Colon (tissue), 2 donors: ENCODE measurements at regions not wholly inside any gene's neighbourhood (a gene's known extent, or its start where the extent isn't known, plus 50 kb on each side); places are given as distances from the start of the nearest gene placed in this dataset.
A peak's percentile ranks its signal among the peaks of the same experiment; 100 is the strongest.

Experiments used
- FAIRE-seq: peaks from 2 replicates; lab custom pipeline; 2012; peaks lifted over from hg19 to GRCh38; lab: Jason Lieb, UNC
- donor health status: control.
- donor health status: control.

DNA sequence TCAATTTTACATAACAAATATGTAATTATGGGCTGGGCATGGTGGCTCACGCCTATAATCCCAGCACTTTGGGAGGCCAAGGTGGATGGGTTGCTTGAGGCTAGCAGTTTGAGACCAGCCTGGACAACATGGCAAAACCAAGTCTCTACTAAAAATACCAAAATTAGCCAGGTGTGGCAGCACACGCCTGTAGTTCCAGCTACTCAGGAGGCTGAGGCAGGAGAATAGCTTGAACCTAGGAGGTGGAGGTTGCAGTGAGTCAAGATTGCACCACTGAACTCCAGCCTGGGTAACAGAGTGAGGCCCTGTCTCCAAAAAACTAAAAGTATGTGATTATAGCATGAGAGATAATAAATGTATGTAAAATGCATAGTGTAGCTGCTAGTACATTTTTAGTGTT, 229.0 kb downstream of the PPARGC1A start:
- FAIRE-seq, result no peak

DNA sequence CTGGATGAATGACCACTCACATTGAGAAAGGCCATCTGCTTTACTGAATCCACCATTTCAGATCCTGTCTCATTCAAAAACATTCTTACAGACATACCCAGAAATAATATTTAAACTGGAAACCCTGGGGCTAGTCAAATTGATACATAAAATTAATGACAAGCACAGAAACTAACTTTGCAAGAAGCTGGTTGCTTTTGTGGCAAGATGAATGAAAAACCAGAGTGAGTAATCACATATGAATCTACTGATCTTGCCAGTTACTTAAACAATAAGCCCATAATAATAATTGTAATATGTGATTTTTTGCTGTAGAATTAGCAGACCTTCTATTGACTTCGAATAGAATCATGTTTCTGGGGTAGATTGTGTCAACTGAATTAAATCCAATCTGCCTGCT, 235.1 kb downstream of the PPARGC1A start:
- no peak for FAIRE-seq

DNA sequence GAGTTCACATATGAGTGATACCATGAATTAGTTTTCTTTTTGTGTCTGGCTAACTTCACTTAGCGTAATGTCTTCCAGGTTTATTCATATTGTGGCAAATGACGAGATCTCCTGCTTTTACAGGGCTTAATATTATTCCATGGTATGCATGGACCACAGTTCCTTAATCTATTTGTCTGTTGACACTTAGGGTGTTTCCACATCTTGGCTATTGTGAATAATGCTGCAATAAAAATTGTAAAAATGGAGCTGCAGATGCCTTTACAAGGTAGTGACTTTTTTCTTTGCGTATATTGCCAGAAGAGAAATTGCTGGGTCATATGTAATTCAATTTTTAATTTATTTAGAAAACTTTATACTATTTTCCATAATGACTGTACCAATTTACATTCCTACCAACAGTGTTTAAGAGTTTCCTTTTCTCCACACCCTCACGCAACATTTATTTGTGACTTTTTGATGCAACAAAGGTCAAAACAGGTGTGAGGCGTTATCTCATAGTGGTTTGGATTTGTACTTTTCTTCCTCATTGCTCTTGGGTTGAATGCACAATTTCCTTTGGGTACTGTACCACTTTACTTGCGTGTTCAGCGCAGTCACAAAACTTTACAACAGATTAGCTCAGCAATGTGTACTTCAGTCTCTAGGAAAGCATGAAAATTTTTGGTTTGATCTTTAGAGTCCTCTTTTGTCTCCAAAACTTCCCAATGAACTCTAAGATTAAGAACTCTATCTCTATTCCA, 240.8 kb downstream of the PPARGC1A start:
- FAIRE-seq, result peak; percentile 57

DNA sequence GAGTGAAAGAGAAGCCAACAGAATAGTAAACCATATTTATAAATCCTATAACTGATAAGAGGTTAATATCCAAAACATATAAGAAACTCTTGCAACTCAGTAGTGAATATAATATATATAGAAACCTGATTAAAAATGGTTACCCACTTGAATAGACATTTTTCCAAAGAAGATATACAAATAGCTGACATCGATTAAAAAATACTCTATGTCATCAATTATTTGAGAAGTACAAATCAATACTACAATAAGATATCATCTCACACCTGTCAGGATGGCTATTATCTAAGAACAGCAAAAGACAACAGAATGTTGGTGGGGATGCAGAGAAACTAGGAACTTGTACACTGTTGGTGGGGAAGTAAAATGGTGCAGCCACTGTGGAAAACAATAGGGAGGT, 254.4 kb downstream of the PPARGC1A start:
- no peak for FAIRE-seq

DNA sequence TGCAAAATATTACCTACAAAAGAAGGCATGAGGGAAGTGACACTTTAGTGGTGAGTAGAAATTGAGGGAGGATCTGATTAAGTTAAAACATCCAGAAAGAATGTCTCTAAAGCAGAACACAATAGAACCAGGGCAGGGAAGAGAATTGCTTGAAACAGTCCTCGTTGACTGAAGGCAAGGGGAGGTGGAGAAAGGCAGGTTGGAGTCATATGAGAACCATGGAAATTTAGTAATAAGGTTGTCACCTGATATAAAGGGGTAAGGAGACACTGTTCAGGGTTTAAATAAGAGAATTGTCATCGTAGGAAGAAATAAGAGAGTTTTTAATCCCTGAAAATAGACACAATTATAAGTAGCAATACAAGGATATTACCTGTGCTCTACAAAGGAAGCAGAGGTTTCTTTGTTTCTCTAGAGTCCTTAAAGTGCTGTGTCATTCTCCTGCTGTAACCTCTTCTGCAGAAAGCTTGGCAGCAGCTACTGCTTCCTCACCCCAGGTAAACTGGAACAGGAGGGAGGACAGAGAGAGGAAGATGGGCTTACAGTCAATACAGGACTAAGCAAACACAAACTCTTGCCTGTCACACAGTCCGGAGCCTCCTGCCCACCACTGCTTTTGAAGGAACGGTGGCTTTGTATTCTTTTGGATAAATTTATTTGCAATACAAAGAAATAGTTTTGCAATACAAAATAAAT, 258.4 kb downstream of the PPARGC1A start:
- no peak for FAIRE-seq

DNA sequence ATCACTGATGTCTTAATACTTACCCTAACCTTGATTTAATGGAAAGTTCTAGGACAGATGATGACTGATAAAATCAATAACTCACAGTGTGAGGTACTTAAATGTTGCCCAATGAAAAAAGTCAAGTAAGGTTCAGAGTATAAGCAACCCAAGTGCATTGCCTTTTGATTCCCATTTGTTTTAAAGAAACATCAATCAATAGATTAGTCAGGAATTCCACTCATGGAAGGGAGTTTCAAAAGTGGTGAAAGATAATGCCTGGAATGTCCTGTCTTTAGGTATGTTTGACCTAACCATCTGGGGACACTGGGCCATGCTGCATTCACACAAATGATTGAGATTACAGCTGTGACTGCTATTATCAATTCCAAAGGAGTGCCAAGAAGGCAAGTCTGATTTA, 259.7 kb downstream of the PPARGC1A start:
- no peak for FAIRE-seq

DNA sequence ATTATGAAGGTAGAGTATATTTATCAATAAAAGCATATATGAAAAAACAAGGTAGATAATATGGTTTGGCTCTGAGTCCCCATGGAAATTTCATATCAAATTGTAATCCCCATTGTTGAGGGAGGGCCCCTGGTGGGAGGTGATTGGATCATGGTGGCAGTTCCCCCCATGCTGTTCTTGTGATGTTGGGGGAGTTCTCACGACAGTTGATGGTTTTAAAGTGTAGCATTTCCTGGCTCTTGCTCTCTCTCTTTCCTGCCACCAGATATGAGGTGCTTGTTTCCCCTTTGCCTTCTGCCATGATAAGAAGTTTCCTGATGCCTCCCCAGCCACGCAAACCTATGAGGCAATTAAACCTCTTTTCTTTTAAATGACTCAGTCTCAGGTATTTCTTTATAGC, 260.4 kb downstream of the PPARGC1A start:
- FAIRE-seq, result no peak

DNA sequence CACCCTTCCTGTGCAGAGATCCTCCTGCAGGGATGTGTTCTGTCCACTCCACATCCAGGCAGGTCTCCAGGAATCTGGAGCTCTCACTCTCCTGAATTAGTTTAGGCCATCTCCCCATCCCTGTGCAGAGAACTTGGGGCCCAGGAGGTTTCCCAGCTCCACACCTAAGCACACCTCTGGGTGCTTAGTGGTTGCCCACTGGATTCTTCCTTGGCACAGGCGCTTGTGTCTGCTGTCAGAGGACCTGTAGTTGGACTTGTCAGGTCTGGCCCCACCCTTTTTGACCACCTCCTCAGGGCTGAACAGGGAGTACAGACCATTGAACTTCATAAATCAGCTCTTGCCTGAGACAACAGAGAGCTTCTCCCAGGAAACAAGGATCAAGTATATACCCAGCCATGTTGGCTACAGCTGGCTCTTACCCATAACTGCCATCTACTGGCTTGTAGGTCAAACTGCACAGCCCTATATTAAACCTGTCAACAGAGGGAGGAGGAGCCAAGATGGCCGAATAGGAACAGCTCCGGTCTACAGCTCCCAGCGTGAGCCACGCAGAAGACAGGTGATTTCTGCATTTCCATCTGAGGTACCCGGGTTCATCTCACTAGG, 275.5 kb downstream of the PPARGC1A start:
- FAIRE-seq, result no peak

DNA sequence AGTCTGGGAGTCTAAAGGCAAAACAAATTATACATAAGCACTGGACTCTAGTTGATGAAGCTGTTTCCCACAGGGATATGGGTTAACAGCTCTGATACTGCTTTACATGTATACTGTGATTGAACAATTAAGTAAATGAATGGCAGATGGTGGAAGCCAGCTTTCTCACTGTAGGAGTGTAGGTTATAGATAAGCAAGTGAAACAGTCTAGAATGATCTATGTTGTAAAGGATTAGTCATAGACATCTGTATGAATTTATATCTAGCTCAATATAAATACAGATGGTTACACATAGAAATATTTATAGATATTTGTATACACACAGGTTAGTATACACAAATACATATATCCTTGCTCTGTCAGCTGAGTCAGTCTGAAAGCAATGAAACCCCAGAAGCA, 276.1 kb downstream of the PPARGC1A start:
- no peak for FAIRE-seq

DNA sequence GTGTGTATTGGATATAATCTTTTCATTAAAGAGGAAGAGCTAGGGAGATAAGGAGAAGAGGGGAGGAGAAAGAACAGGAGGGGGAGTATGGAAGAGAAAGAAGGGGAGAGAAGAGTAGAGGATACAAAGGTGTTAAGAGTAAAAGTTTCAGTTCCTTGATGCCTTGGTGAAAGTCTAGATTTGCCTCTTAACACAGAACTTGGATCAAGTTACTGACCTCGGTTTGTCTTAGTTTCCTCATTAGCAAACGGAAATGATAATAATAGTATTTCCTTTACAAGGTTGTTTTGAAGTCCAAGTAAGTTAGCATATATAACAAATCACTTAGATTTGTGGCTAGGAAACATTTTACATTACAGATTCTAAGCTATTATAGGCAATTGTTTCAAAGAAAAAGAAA, 287.1 kb downstream of the PPARGC1A start:
- FAIRE-seq, result no peak

DNA sequence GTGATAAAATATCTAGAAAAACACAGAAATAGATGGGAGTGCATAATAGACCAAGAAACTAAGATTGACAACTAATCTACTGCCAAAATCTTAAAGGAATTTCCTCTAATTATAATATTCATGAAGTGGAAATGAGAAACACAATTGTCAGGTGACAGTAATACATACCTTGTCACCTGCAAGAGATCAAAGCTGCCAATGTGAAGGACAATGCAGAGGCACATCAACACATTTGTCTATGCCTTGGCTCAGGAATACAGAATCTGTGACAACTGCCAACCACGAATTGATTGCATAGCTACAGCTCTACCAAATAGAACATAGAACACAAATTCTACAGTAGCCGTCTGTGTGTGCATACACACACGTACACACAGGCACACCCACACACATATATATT, 295.7 kb downstream of the PPARGC1A start:
- no peak for FAIRE-seq

DNA sequence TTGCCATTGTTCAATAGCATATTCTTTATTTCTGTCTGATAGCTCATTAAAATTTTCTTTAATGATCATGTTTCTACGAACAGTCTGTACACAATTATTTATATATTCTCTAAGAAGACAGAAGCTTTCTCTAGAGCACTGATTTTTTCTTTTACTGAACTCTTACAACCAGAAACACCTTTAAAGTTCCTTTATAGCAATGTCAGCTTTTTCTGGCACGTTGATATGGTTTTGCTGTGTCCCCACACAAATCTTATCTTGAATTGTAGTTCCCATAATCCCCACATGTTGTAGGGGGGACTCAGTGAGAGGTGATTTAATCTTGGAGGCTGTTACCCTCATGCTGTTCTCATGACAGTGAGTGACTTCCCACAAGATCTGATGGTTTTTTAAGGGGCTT, 299.4 kb downstream of the PPARGC1A start:
- FAIRE-seq, result no peak

DNA sequence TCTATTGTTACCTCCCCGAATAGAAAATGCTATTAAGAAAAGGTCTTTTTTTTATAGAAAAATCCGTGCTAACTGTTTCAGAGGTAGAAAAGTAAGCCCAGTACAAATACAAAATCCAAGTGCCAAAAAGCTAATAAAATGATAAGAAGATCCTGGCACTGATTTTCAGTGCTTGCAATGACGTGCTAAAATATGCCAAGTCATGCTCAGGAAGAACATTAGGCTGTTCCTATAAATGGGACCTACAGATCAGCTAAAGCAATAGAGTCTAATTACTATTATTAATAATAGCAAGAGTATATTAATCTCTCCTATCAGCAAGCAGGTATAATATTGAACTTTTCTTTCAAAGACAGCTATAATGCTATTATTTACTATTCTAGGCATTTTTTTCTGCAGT, 305.8 kb downstream of the PPARGC1A start:
- FAIRE-seq, result no peak

DNA sequence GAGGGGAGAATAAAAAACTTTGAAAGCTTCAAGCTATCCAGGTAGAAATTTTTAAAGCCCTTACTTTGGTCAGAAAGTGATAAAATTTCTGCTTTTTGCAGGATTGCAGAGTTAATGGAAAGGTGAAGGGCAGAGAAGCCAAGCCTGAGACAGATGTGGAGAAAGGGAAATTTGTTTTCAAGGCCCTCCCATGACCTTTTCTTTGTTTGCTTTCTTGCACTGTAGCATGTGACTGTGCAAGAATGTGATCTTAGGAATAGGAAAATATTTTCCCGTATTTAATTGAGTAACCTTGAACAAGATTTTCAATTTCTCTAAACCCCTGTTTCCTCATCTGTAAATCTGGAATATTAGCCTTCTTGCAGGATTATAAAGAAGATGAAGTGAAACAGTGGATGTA, 307.2 kb downstream of the PPARGC1A start:
- no peak for FAIRE-seq

DNA sequence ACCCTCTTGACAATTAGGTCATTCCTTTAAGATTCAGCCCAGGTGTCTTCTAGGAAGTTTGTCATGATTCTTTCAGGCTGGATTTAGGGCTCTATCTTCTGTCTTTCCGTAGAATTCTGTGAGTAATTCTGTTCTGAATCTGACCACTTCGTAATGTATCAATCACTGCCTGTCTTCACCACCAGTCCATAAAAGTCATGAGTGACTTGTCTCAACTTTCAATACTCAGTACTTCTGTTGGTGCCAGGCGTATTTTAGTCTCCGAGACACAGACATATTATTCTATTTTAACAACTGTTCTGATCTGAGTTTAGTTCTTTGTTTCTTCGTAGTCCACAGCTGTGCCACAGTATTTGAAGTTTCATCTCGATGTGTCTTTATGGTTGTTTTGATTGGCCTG, 310.7 kb downstream of the PPARGC1A start:
- FAIRE-seq, result no peak

DNA sequence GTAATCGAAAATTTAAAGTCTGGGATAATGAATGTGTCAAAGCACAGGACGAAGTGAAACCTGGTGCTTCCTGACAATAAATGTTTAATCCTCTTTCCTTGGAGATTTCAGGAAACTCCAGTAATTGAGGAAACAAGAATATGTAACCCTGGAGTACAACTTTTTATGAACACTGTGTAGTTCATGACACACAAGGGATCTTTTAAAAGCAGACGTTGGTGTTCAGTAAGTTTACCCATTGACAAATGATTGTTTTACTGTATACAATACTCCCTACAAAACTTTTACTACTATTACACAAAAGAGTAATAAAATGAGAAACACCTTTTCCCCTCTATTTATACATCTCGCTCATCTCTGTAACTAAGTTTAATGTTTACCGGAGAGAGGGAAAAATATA, 312.4 kb downstream of the PPARGC1A start:
- FAIRE-seq, result no peak

DNA sequence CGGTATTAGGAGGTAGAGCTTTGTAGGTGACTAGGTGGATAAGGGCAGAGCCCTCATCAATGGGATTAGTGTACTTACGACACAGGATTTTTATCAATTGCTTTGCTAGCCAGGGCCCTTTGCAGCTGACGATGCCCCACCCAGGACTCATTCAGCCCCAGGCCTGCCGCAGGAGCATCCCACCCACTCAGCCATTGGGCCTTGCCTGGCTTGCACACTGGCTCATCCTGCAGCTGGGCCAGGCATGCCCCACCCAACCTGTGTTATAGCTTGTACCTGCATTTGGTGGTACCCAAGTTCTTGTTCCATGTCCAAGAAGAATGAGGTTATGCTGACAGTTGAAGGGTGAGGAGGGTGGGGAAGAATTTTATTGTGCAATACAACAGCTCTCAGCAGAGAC, 317.5 kb downstream of the PPARGC1A start:
- no peak for FAIRE-seq

DNA sequence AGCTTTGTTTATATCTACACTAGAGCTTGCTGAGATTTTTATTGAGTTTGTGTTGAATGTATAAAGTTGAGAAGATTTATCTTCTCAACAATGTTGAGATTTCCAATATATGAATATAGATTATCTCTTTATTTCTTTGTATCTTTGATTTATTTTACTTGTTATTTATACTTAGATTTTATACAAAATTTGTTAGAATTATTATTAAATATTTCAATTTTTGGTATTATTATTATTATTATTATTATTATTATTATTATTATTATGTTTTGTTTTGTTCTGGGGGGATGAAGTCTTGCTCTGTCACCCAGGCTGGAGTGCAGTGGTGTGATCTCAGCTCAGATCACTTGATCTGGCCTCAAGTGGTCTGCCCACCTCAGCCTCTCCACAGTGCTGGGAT, 322.5 kb downstream of the PPARGC1A start:
- FAIRE-seq, result peak; percentile 55

DNA sequence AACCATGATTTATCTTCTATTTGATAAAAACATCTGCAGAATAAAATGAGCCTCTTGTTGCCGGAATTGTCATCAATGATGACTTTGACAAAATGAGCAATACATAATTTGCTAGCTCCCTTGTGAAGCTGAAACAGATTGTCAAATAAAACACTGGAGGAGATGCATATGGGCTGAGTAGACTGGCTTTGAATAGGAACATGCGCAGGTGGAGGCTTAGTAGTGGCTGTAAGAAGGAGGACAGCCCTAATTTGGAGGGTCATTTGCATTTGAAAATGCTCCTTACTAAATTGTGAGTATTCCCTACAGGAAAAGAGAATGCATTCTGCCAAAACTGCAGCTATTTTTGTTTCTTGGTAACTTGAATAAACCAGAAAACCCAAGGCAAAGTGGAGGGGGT, 329.1 kb downstream of the PPARGC1A start:
- no peak for FAIRE-seq

DNA sequence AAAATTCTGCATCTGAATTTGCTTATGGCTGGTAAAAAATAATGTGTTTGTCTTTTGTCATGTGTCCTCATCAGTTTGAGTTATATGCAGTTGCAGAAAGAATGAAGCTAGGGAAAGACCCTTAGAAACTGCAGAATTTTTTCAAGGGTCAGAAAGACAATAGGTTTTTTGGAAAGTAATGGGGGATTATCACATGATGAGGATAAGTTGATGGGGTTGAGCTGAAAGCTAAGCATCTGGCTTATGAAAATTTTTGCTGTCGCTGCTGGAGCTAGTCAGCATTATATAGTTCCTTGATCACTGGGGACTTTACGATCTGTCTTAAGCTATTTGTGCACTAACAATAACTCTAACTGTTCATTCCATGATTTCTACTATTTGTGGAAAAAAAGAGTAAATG, 331.7 kb downstream of the PPARGC1A start:
- FAIRE-seq, result no peak

DNA sequence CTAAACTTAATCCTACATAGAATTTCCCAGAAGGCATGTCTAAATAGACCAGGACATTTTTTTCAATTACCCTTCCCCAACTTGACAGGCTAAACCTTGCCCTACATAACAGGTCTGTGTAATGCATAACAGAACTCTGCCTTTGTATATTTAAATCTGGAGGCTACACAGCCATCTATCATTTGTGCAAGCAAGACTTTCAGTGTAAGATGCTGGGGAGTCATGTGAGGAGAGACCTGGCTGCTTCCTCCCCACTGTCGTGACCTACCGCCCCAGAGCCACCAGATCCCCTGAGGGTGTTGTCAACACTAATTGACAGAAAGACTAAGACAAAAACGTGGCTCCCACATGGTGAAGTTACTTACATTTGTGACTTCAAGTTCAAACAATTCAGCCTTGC, 342.2 kb downstream of the PPARGC1A start:
- FAIRE-seq, result no peak

DNA sequence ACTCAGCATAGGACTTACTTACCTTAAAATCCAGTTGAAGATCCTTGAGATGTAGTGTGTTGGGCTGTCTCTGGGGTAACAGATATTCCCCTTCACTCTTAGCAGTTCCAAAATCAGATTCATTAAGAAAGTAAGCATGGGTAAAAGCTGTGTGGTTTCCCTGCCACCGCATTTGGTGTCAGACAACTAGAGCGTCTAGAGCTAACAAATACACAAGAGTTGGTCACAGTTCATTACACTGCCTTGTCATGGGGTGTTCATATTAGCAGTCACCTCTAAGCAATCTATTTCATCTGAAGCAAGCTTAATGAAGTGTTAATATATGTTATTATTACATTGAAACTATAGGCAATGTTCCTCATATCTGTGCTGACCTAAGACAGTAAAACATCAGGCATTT, 342.8 kb downstream of the PPARGC1A start:
- FAIRE-seq, result no peak

DNA sequence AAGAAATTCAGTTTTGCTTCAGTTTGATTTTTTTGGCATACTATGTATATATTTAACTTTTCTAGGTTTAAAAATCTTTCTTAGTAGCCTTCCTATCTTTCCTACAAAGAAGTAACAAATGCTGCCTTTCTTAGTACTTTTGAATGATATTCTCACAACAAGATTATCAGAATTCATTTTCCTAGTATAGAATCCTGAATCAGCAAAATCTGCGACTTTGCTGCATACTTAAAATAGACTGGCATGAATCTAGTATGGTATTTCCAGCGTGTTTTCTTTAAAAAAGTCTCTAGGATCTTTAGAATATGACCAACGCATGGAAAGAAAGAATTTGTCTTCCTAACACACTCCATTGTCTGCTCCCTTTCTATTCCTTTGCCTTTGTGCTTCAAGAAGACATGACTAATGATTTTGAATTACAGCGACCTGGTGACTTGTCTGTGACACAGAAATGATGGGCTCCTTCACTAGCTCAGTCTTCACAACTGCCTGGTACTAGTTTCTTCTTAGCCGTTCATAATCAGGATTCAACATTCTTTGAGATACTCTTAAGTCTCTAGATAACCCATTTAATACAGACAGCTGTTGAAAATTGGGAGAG, 349.8 kb downstream of the PPARGC1A start:
- no peak for FAIRE-seq
